Keratinocyte (primary cell): ENCODE measurements at regions not wholly inside any gene's neighbourhood (a gene's known extent, or its start where the extent isn't known, plus 50 kb on each side); places are given as distances from the start of the nearest gene placed in this dataset.
A peak's percentile ranks its signal among the peaks of the same experiment; 100 is the strongest.

Experiments used
- DNase-seq: peaks from one replicate; pipeline ENCODE4 v3.0.0-alpha.2; 2011; ENCODE audit warnings: low read depth, missing footprints, low spot score
- FAIRE-seq: peaks from 2 replicates; lab custom pipeline; 2011; peaks lifted over from hg19 to GRCh38; lab: Jason Lieb, UNC
- H2AFZ ChIP-seq: 2 replicates; pipeline ENCODE4 v1.6.0; 2012; ENCODE audit warnings: low read length, control low read depth, inconsistent platforms; ENCODE audit not compliant: control insufficient read depth
- H3K27ac ChIP-seq: 2 replicates; pipeline ENCODE4 v1.5.1; 2011; ENCODE audit warnings: low read length; ENCODE audit not compliant: control insufficient read depth, insufficient read depth
- H3K27me3 ChIP-seq: 3 replicates; pipeline ENCODE4 v1.6.0; 2011; ENCODE audit warnings: low read length; ENCODE audit not compliant: control insufficient read depth, insufficient read depth; ENCODE audit errors: extremely low read depth
- H3K36me3 ChIP-seq, 2 experiments: 2 replicates in 1 of 2; 3 replicates in 1 of 2; pipeline ENCODE4 v1.5.1; 2011; ENCODE audit warnings: low read length in 2 of 2, mild to moderate bottlenecking in 1 of 2; ENCODE audit not compliant: control insufficient read depth in 2 of 2, insufficient read depth in 2 of 2; ENCODE audit errors: extremely low read depth in 1 of 2
- H3K4me1 ChIP-seq: 3 replicates; pipeline ENCODE4 v1.5.1; 2011; ENCODE audit warnings: low read length; ENCODE audit not compliant: control insufficient read depth, insufficient read depth; ENCODE audit errors: extremely low read depth
- H3K4me2 ChIP-seq: 3 replicates; pipeline ENCODE4 v1.6.0; 2011; ENCODE audit warnings: low read depth, low read length; ENCODE audit not compliant: control insufficient read depth, insufficient read depth; ENCODE audit errors: extremely low read depth
- H3K4me3 ChIP-seq, 3 experiments: fragments of 200-600 bp in 1 of 3; sonication (generic) in 1 of 3; 2 replicates in 2 of 3; 3 replicates in 1 of 3; pipeline ENCODE4 v1.5.1; 2011 to 2016; ENCODE audit warnings: low read length in 3 of 3, mild to moderate bottlenecking in 3 of 3, control low read depth in 2 of 3, inconsistent platforms in 1 of 3, low read depth in 1 of 3, mixed read lengths in 1 of 3, mixed run types in 1 of 3, moderate library complexity in 1 of 3; ENCODE audit not compliant: control insufficient read depth in 2 of 3, insufficient read depth in 2 of 3; ENCODE audit errors: extremely low read depth in 1 of 3
- H3K79me2 ChIP-seq: 2 replicates; pipeline ENCODE4 v1.6.0; 2012; ENCODE audit warnings: low read length; ENCODE audit not compliant: control insufficient read depth, insufficient read depth
- H3K9ac ChIP-seq: 3 replicates; pipeline ENCODE4 v1.6.0; 2011; ENCODE audit warnings: low read length; ENCODE audit not compliant: control insufficient read depth, insufficient read depth; ENCODE audit errors: extremely low read depth
- H3K9me1 ChIP-seq: 3 replicates; pipeline ENCODE4 v1.6.0; 2011; ENCODE audit warnings: low read length; ENCODE audit not compliant: control insufficient read depth, insufficient read depth; ENCODE audit errors: extremely low read depth
- H3K9me3 ChIP-seq: 2 replicates; pipeline ENCODE4 v1.5.1; 2012; ENCODE audit warnings: low read depth, low read length; ENCODE audit not compliant: control insufficient read depth
- H4K20me1 ChIP-seq: 3 replicates; pipeline ENCODE4 v1.6.0; 2011; ENCODE audit warnings: low read length; ENCODE audit not compliant: control insufficient read depth, insufficient read depth; ENCODE audit errors: extremely low read depth
- CTCF ChIP-seq, 3 experiments: IDR thresholded peaks in 1 of 3; conservative IDR thresholded peaks in 1 of 3; optimal IDR thresholded peaks in 1 of 3; 2 replicates in 2 of 3; 3 replicates in 1 of 3; pipeline versions ENCODE3 to v1.5.1; 2011; ENCODE audit warnings: low read length in 3 of 3, mild to moderate bottlenecking in 3 of 3, moderate library complexity in 2 of 3, control low read depth in 1 of 3, inconsistent platforms in 1 of 3; ENCODE audit not compliant: insufficient read depth in 2 of 3; ENCODE audit errors: extremely low read depth in 1 of 3
- EZH2 ChIP-seq: IDR thresholded peaks from one replicate; pipeline ENCODE4 v1.6.1; 2012; ENCODE audit warnings: inconsistent platforms, mild to moderate bottlenecking, low read length, moderate library complexity
- dilution Hi-C: fragments of 300-500 bp; cut with MboI; formaldehyde crosslinking; loops from one replicate; pipeline ENCODE4 v1.7.0; 2020; ENCODE audit warnings: low sequenced_read_pairs; ENCODE audit not compliant: extremely low pct_ligation_motif_present

- no peaks in the 10 kb centered on the region for H3K9me1 ChIP-seq
- no peak for DNase-seq
- H3K4me1 ChIP-seq = no peaks in the 10 kb centered on the region
- H3K9me3 ChIP-seq = no peaks in the 10 kb centered on the region
- no peaks in the 10 kb centered on the region for H3K79me2 ChIP-seq
- no peaks in the 10 kb centered on the region for H3K27me3 ChIP-seq
- no peak overlapping the region for H2AFZ ChIP-seq
- H4K20me1 ChIP-seq = no peaks in the 10 kb centered on the region
- no peak overlapping the region for H3K4me2 ChIP-seq
- FAIRE-seq = no peak
- dilution Hi-C loops = no loop called here
- no peak for TF ChIP-seq EZH2
- no peak overlapping the region for H3K4me3 ChIP-seq
- no peak overlapping the region for H3K27ac ChIP-seq
- no peak overlapping the region for H3K9ac ChIP-seq
- H3K36me3 ChIP-seq = no peaks in the 10 kb centered on the region
Observed at GRCh38 chr1:88140325-88140724, 543.7 kb upstream of the PKN2 start.

GRCh38 chr1:88141499-88142074, 542.5 kb upstream of the PKN2 start:
- dilution Hi-C loops = no loop called here
- H4K20me1 ChIP-seq = no peaks in the 10 kb centered on the region
- no peaks in the 10 kb centered on the region for H3K9me3 ChIP-seq
- no peak overlapping the region for H3K4me3 ChIP-seq
- H3K36me3 ChIP-seq = no peaks in the 10 kb centered on the region
- H3K4me1 ChIP-seq = no peaks in the 10 kb centered on the region
- H3K79me2 ChIP-seq = no peaks in the 10 kb centered on the region
- FAIRE-seq = no peak
- H3K27ac ChIP-seq = no peak overlapping the region
- H2AFZ ChIP-seq = peak overlapping the region; percentile 42
- no peak overlapping the region for H3K4me2 ChIP-seq
- H3K9me1 ChIP-seq = no peaks in the 10 kb centered on the region
- H3K9ac ChIP-seq = no peak overlapping the region
- DNase-seq = no peak
- no peaks in the 10 kb centered on the region for H3K27me3 ChIP-seq
- TF ChIP-seq EZH2 (no peak), CTCF (optimal IDR thresholded peaks at IDR 0.05 in 1 of 3, IDR thresholded peaks at IDR 0.05 in 1 of 3, conservative IDR thresholded peaks at IDR 0.05 in 1 of 3; ENCODE audit: extremely low read depth in 1 of 3, insufficient read depth in 2 of 3, low read length in 3 of 3) (no peak)

- Histone ChIP-seq H3K27me3 (no peaks in the 10 kb centered on the region), H3K4me1 (no peaks in the 10 kb centered on the region), H3K27ac (no peak overlapping the region), H4K20me1 (no peaks in the 10 kb centered on the region), H3K79me2 (no peaks in the 10 kb centered on the region), H3K4me2 (no peak overlapping the region), H3K36me3 (no peaks in the 10 kb centered on the region), H3K9me1 (no peaks in the 10 kb centered on the region), H2AFZ (no peak overlapping the region), H3K9ac (no peak overlapping the region), H3K4me3 (no peak overlapping the region), H3K9me3 (no peaks in the 10 kb centered on the region)
- TF ChIP-seq CTCF (optimal IDR thresholded peaks at IDR 0.05 in 1 of 3, IDR thresholded peaks at IDR 0.05 in 1 of 3, conservative IDR thresholded peaks at IDR 0.05 in 1 of 3; ENCODE audit: extremely low read depth in 1 of 3, insufficient read depth in 2 of 3, low read length in 3 of 3) (no peak), EZH2 (no peak)
- no peak for DNase-seq
- dilution Hi-C loops = no loop called here
- FAIRE-seq = no peak
Observed at GRCh38 chr1:88145752-88146151, 538.3 kb upstream of the PKN2 start.
